ENCODE measurements at regions not wholly inside any gene's neighbourhood (a gene's known extent, or its start where the extent isn't known, plus 50 kb on each side); places are given as distances from the start of the nearest gene placed in this dataset.

DNA sequence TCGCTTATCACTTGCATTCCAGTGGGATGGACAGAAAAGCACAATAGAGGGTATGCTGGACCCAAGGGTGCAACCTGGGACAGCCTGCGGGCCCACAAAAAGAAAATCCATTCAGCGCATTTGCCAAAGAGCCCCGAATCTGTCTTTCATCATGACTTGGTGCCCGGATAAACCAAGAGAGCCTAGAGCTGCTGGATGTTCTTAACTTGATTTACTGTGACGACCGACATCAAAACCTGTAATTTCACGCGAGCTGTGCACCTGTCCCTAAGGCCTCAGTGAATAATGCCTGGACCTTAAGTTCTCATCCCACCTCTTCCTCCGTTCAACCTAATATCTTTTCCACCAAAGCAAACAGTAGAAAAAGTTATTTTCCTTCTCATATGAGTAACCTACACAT is 115.5 kb upstream of the ACKR3 start:
- no peak overlapping the region for H3K4me3 ChIP-seq (replicated peaks in 1 of 2; ENCODE audit: low read depth in 2 of 2, low read length in 2 of 2)
- TF ChIP-seq, protein P1, sequence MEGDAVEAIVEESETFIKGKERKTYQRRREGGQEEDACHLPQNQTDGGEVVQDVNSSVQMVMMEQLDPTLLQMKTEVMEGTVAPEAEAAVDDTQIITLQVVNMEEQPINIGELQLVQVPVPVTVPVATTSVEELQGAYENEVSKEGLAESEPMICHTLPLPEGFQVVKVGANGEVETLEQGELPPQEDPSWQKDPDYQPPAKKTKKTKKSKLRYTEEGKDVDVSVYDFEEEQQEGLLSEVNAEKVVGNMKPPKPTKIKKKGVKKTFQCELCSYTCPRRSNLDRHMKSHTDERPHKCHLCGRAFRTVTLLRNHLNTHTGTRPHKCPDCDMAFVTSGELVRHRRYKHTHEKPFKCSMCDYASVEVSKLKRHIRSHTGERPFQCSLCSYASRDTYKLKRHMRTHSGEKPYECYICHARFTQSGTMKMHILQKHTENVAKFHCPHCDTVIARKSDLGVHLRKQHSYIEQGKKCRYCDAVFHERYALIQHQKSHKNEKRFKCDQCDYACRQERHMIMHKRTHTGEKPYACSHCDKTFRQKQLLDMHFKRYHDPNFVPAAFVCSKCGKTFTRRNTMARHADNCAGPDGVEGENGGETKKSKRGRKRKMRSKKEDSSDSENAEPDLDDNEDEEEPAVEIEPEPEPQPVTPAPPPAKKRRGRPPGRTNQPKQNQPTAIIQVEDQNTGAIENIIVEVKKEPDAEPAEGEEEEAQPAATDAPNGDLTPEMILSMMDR (IDR thresholded peaks at IDR 0.05; ENCODE audit: low read depth, low read length): no peak
- no peak for DNase-seq (ENCODE audit: low read depth in 2 of 2)

- no peak for DNase-seq (ENCODE audit: low read depth in 2 of 2)
- TF ChIP-seq, protein P1 (IDR thresholded peaks at IDR 0.05; ENCODE audit: low read depth, low read length): no peak
- no peak overlapping the region for H3K4me3 ChIP-seq (replicated peaks in 1 of 2; ENCODE audit: low read depth in 2 of 2, low read length in 2 of 2)
Observed at GRCh38 chr2:236459393-236459792, 110.2 kb upstream of the ACKR3 start.

DNA sequence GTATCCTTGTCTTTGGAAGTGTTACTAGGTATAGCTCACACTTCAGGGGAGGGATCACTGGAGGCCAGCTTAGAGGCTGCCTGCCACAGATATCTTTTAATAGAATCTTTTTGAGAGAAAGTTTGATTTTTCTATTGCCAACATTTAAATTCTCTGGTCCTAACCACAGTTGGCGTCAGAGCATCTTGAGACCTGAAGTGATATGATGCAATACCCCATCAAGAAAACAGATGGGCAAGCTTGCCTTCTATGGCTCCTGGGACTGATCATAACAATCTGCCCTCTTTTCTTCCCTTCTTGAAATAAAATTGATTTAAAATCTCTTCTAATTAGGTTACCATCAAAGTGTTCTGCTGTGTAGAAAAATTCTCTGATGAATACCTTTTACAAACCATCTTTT is 105.5 kb upstream of the ACKR3 start:
- TF ChIP-seq, protein P1 (IDR thresholded peaks at IDR 0.05; ENCODE audit: low read depth, low read length): no peak
- no peak overlapping the region for H3K4me3 ChIP-seq (replicated peaks in 1 of 2; ENCODE audit: low read depth in 2 of 2, low read length in 2 of 2)
- DNase-seq (ENCODE audit: low read depth in 2 of 2): no peak

GRCh38 chr2:236472720-236473495 is 96.7 kb upstream of the ACKR3 start:
- TF ChIP-seq, protein P1 (IDR thresholded peaks at IDR 0.05; ENCODE audit: low read depth, low read length): no peak
- H3K4me3 ChIP-seq (replicated peaks in 1 of 2; ENCODE audit: low read depth in 2 of 2, low read length in 2 of 2): no peak overlapping the region
- no peak for DNase-seq (ENCODE audit: low read depth in 2 of 2)

- no peak for DNase-seq (ENCODE audit: low read depth in 2 of 2)
- TF ChIP-seq, protein P1 (IDR thresholded peaks at IDR 0.05; ENCODE audit: low read depth, low read length): no peak
- H3K4me3 ChIP-seq (replicated peaks in 1 of 2; ENCODE audit: low read depth in 2 of 2, low read length in 2 of 2): no peak overlapping the region
Observed at GRCh38 chr2:236473691-236474090, 95.9 kb upstream of the ACKR3 start.

- no peak overlapping the region for H3K4me3 ChIP-seq (replicated peaks in 1 of 2; ENCODE audit: low read depth in 2 of 2, low read length in 2 of 2)
- no peak for DNase-seq (ENCODE audit: low read depth in 2 of 2)
- TF ChIP-seq, protein P1 (IDR thresholded peaks at IDR 0.05; ENCODE audit: low read depth, low read length): no peak
Observed at GRCh38 chr2:236479814-236480213, 89.8 kb upstream of the ACKR3 start.

DNA sequence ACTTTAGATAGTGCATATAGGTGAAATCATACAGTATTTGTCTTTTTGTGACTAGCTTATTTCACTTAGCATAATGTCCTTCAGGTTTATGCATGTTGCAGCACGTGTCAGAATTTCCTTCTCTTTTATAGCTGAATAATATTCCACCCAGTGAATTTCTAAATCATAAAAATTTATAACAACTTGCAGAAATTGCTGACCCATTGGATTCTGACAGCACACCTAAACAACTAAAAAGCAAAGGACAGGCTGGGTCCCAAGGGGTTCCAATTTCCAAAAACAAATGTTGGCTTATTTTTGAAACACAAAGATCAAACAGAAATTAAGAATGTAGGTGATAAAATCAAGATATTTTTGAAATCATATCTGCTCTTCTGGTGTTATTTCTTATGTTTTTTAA is 86.5 kb upstream of the ACKR3 start:
- TF ChIP-seq, protein P1 (IDR thresholded peaks at IDR 0.05; ENCODE audit: low read depth, low read length): no peak
- DNase-seq (ENCODE audit: low read depth in 2 of 2): no peak
- H3K4me3 ChIP-seq (replicated peaks in 1 of 2; ENCODE audit: low read depth in 2 of 2, low read length in 2 of 2): no peak overlapping the region

All from cardiac fibroblast (primary cell).